Progenitor cell of endocrine pancreas (in vitro differentiated cells): ENCODE measurements at regions not wholly inside any gene's neighbourhood (a gene's known extent, or its start where the extent isn't known, plus 50 kb on each side); places are given as distances from the start of the nearest gene placed in this dataset.

ENCODE experiments used
- DNase-seq: peaks from one replicate; pipeline ENCODE4 v3.0.0; 2021; ENCODE audit warnings: low spot score; ENCODE audit not compliant: unreplicated experiment
- H3K27ac Mint-ChIP-seq: 2 replicates; pipeline ENCODE4 v1.8.0; 2021; ENCODE audit warnings: mild to moderate bottlenecking, moderate library complexity, mixed read lengths
- H3K27me3 Mint-ChIP-seq: 2 replicates; pipeline ENCODE4 v1.8.0; 2021; ENCODE audit warnings: mixed read lengths
- H3K36me3 Mint-ChIP-seq: 2 replicates; pipeline ENCODE4 v1.8.0; 2022; ENCODE audit warnings: mixed read lengths; ENCODE audit not compliant: insufficient read depth
- H3K4me1 Mint-ChIP-seq: 2 replicates; pipeline ENCODE4 v1.8.0; 2021; ENCODE audit warnings: low read depth, mixed read lengths
- H3K4me3 Mint-ChIP-seq: 2 replicates; pipeline ENCODE4 v1.8.0; 2021; ENCODE audit warnings: low read depth, mild to moderate bottlenecking, moderate library complexity, mixed read lengths
- H3K9me3 Mint-ChIP-seq: 2 replicates; pipeline ENCODE4 v1.8.0; 2021; ENCODE audit warnings: low read depth, mixed read lengths
- CTCF ChIP-seq: fragments of 200-600 bp; sonication (generic); IDR thresholded peaks from one replicate; pipeline ENCODE4 v1.5.0; 2021; ENCODE audit warnings: antibody characterized with exemption, mild to moderate bottlenecking; ENCODE audit not compliant: unreplicated experiment

DNA sequence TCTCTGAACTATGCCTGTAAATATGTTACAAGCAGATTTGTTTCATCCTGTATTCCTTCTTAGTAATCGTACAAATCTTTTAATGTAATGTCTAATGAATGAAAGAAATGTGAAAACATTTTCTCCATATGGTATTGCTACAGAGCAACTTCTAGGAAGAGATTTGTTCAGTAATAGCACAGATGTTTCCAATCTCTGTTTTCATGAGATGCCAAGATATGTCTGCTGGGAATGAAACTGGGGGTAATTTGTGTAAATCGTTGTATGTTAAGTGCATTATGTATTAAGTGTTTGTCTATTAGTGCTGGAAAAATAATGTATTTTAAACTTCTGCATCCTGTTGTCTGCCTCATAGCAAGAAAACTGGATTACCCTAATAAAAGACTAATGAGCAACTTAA lies 722.2 kb upstream of the EYS start:
- no peaks in the 10 kb centered on the region for H3K27me3 Mint-ChIP-seq
- no peaks in the 10 kb centered on the region for H3K4me1 Mint-ChIP-seq
- no peak for TF ChIP-seq CTCF
- DNase-seq: no peak
- no peak overlapping the region for H3K4me3 Mint-ChIP-seq
- H3K27ac Mint-ChIP-seq: no peak overlapping the region
- H3K9me3 Mint-ChIP-seq: peaks cover 6% of the 10 kb centered on the region
- no peaks in the 10 kb centered on the region for H3K36me3 Mint-ChIP-seq

- no peaks in the 10 kb centered on the region for H3K4me1 Mint-ChIP-seq
Measured at GRCh38 chr6:66423047-66423446, 716.0 kb upstream of the EYS start.

GRCh38 chr6:66421570-66421969 lies 714.5 kb upstream of the EYS start:
- H3K27ac Mint-ChIP-seq: no peak overlapping the region
- H3K4me3 Mint-ChIP-seq: no peak overlapping the region
- no peaks in the 10 kb centered on the region for H3K4me1 Mint-ChIP-seq
- H3K36me3 Mint-ChIP-seq: no peaks in the 10 kb centered on the region
- peak; percentile 57 for TF ChIP-seq CTCF
- DNase-seq: no peak
- H3K9me3 Mint-ChIP-seq: peaks cover 6% of the 10 kb centered on the region
- no peaks in the 10 kb centered on the region for H3K27me3 Mint-ChIP-seq

More at GRCh38 chr6:66423047-66423446, 716.0 kb upstream of the EYS start:
- no peaks in the 10 kb centered on the region for H3K27me3 Mint-ChIP-seq
- DNase-seq: no peak
- TF ChIP-seq CTCF: no peak
- no peak overlapping the region for H3K4me3 Mint-ChIP-seq
- H3K36me3 Mint-ChIP-seq: no peaks in the 10 kb centered on the region
- no peak overlapping the region for H3K27ac Mint-ChIP-seq
- H3K9me3 Mint-ChIP-seq: peaks cover 6% of the 10 kb centered on the region

DNA sequence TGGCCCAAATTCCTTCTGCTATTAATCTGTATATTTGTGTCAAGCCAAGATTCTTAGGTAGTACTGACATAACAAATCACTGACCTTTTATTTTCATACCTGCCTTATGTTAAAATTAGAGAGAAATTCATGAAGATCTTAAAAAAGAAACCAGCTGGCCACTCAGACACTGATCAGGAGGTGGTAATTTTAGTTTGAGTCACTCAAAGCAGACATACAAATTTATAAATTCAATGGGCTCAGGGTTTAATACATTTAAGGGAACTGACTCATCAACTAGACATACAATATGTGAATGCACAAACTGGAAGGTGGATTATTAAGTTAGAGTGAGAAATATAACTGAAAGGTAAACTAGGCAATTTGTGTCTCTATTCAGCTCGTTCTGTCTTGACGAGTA lies 711.9 kb upstream of the EYS start:
- Mint-ChIP-seq H3K36me3 (no peaks in the 10 kb centered on the region), H3K27ac (no peak overlapping the region), H3K27me3 (no peaks in the 10 kb centered on the region), H3K4me1 (no peaks in the 10 kb centered on the region), H3K4me3 (no peak overlapping the region), H3K9me3 (no peaks in the 10 kb centered on the region)
- DNase-seq: no peak
- no peak for TF ChIP-seq CTCF

DNA sequence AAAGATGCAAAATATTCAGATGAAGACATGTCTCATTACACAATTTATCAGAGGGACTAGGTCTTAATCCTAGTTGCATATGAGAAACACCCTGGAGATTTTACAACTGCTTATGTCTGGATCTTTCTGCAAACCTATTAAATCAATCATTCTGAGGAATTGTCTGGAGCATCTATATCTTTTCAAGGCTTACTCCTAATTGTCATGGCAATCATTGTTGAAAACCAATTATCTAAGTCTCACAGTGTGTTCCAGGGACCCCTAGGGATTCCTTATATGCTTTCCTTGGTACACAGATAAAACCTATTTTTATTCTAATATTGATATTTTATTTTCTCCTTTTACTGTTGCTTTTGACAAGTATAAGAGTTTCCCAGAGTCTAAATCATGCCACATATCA lies 696.9 kb upstream of the EYS start:
- no peak for TF ChIP-seq CTCF
- Mint-ChIP-seq H3K4me1 (no peaks in the 10 kb centered on the region), H3K36me3 (no peaks in the 10 kb centered on the region), H3K27ac (no peak overlapping the region), H3K4me3 (no peak overlapping the region), H3K27me3 (no peaks in the 10 kb centered on the region), H3K9me3 (no peaks in the 10 kb centered on the region)
- no peak for DNase-seq

- no peak for TF ChIP-seq CTCF
- DNase-seq: no peak
- no peaks in the 10 kb centered on the region for H3K4me1 Mint-ChIP-seq
- H3K36me3 Mint-ChIP-seq: no peaks in the 10 kb centered on the region
- H3K27ac Mint-ChIP-seq: no peak overlapping the region
- H3K9me3 Mint-ChIP-seq: no peaks in the 10 kb centered on the region
- H3K27me3 Mint-ChIP-seq: no peaks in the 10 kb centered on the region
- no peak overlapping the region for H3K4me3 Mint-ChIP-seq
Measured at GRCh38 chr6:66402873-66403272, 695.8 kb upstream of the EYS start.
